ENCODE measurements at regions not wholly inside any gene's neighbourhood (a gene's known extent, or its start where the extent isn't known, plus 50 kb on each side); places are given as distances from the start of the nearest gene placed in this dataset.

DNA sequence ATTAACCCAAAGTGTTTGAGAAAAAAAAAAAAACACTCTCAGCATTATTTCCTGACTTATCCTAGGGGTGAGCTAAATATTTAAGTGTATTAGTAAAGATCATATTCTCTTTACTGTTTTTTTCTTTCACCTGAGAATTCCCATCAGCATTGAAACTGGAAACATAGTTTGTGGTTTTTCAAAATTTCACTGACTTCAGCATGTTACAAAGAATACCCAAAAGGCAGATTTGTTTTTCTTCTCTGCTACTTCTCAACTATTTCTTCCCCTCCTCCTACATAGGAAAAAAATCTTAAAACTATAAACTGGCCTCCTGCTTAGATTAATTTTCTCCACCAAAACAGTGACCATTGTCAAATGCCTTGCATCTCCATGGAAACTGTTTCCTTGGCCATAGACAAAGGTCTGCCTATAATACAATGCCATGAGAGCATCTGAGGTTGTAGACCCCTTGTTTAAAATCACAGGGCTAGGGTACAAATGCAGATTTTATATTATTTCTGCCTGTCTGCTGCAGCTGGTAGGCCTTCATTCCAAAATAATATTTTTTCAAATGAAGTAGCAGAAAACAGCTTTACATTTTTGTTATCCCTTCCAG, 179.7 kb upstream of the GALNT5 start:
- peaks cover 0 to 1% of the 10 kb centered on the region in 2 experiments for H3K27me3 ChIP-seq (ENCODE audit: control insufficient read depth in 2 of 2, insufficient read depth in 2 of 2, low read length in 2 of 2)
- dilution Hi-C loops (cut with MboI; ENCODE audit: extremely low pct_ligation_motif_present, low sequenced_read_pairs) (no loop called here), intact Hi-C loops (cut with micrococcal nuclease) (no loop called here)
- H3K27ac ChIP-seq (ENCODE audit: insufficient read depth, low read depth, low read length) = no peak overlapping the region
- H3K9me1 ChIP-seq (replicated peaks; ENCODE audit: control insufficient read depth, extremely low read depth, insufficient read depth, low read length) = no peaks in the 10 kb centered on the region
- no peak overlapping the region for H2AFZ ChIP-seq (ENCODE audit: low read depth, low read length)
- no peaks in the 10 kb centered on the region for H3K79me2 ChIP-seq (ENCODE audit: control insufficient read depth, insufficient read depth, low read length)
- H3K36me3 ChIP-seq (ENCODE audit: control insufficient read depth in 2 of 2, extremely low read depth in 1 of 2, insufficient read depth in 2 of 2, low read length in 2 of 2) = no peaks in the 10 kb centered on the region
- ChIA-PET POLR2A (no interaction called here), CTCF (no interaction called here)
- no peak for TF ChIP-seq POLR2AphosphoS5 (IDR thresholded peaks at IDR 0.05; ENCODE audit: insufficient read depth, low read depth, low read length)
- TF ChIP-seq MYC (IDR thresholded peaks at IDR 0.05; ENCODE audit: low read depth, low read length) = no peak
- no peak for TF ChIP-seq GATA2 (IDR thresholded peaks at IDR 0.05; ENCODE audit: insufficient read depth, insufficient read length, low read depth, low read length)
- TF ChIP-seq, protein P1, sequence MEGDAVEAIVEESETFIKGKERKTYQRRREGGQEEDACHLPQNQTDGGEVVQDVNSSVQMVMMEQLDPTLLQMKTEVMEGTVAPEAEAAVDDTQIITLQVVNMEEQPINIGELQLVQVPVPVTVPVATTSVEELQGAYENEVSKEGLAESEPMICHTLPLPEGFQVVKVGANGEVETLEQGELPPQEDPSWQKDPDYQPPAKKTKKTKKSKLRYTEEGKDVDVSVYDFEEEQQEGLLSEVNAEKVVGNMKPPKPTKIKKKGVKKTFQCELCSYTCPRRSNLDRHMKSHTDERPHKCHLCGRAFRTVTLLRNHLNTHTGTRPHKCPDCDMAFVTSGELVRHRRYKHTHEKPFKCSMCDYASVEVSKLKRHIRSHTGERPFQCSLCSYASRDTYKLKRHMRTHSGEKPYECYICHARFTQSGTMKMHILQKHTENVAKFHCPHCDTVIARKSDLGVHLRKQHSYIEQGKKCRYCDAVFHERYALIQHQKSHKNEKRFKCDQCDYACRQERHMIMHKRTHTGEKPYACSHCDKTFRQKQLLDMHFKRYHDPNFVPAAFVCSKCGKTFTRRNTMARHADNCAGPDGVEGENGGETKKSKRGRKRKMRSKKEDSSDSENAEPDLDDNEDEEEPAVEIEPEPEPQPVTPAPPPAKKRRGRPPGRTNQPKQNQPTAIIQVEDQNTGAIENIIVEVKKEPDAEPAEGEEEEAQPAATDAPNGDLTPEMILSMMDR (IDR thresholded peaks at IDR 0.05; ENCODE audit: extremely low read depth in 1 of 2, insufficient read depth in 1 of 2, low read depth in 1 of 2, low read length in 2 of 2) = no peak
- FAIRE-seq (no peak), DNase-seq (ENCODE audit: low read depth, low spot score) (no peak)
- H3K4me2 ChIP-seq (ENCODE audit: insufficient read depth, low read length) = no peak overlapping the region
- no peaks in the 10 kb centered on the region for H3K9me3 ChIP-seq (replicated peaks; ENCODE audit: control insufficient read depth, insufficient read depth, low read length)
- H3K9ac ChIP-seq (replicated peaks; ENCODE audit: extremely low read depth, insufficient read depth, low read length) = no peak overlapping the region
- no peak overlapping the region for H3K4me3 ChIP-seq (replicated peaks in 1 of 3; ENCODE audit: insufficient read depth in 1 of 3, low read depth in 1 of 3, low read length in 3 of 3)
- H4K20me1 ChIP-seq (replicated peaks; ENCODE audit: control insufficient read depth, extremely low read depth, insufficient read depth, low read length) = no peaks in the 10 kb centered on the region
- BruUV-seq (replicated peaks) = no TSS peak
- H3K4me1 ChIP-seq (ENCODE audit: control insufficient read depth, extremely low read depth, insufficient read depth, low read length) = no peaks in the 10 kb centered on the region

DNA sequence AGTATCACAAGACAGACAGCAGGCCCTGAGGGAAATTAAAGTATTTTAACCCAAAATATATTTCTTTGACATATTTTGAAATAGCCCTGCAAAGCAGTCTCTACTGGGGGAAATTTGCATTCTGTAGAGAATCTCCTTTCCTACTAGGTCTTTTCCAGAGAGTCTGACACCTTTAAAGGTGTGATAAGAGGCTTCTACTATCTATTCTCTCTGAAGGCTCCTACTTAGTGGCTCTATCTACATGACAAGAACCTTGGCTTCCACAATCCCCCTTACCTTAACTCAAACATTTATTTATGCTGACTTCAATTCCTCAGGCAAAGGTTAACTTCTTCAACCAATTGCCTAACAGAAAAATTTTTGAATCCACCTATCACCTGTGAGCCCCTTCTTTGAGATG, 174.6 kb upstream of the GALNT5 start:
- TF ChIP-seq FOS (IDR thresholded peaks at IDR 0.05; ENCODE audit: borderline replicate concordance, insufficient read depth, low read length) = no peak
- no peak for TF ChIP-seq POLR2A (IDR thresholded peaks at IDR 0.05; ENCODE audit: low read depth, low read length)
- TF ChIP-seq, protein P1 (IDR thresholded peaks at IDR 0.05; ENCODE audit: extremely low read depth in 1 of 2, insufficient read depth in 1 of 2, low read depth in 1 of 2, low read length in 2 of 2) = no peak
- TF ChIP-seq JUN (IDR thresholded peaks at IDR 0.05; ENCODE audit: borderline replicate concordance, insufficient read depth, insufficient read length, low read depth) = no peak
- TF ChIP-seq EZH2 (IDR thresholded peaks at IDR 0.05; ENCODE audit: borderline replicate concordance, low read depth, low read length, severe bottlenecking) = no peak
- TF ChIP-seq, protein P2, sequence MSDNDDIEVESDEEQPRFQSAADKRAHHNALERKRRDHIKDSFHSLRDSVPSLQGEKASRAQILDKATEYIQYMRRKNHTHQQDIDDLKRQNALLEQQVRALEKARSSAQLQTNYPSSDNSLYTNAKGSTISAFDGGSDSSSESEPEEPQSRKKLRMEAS (IDR thresholded peaks at IDR 0.05; ENCODE audit: insufficient read depth, insufficient read length) = no peak
- no peak for TF ChIP-seq POLR2AphosphoS5 (IDR thresholded peaks at IDR 0.05; ENCODE audit: insufficient read depth, low read depth, low read length)
- TF ChIP-seq GATA2 (IDR thresholded peaks at IDR 0.05; ENCODE audit: insufficient read depth, insufficient read length, low read depth, low read length) = no peak
- no peak for TF ChIP-seq MYC (IDR thresholded peaks at IDR 0.05; ENCODE audit: low read depth, low read length)
- FAIRE-seq = no peak
- DNase-seq (ENCODE audit: low read depth, low spot score) = no peak
- no peaks in the 10 kb centered on the region for H4K20me1 ChIP-seq (replicated peaks; ENCODE audit: control insufficient read depth, extremely low read depth, insufficient read depth, low read length)
- dilution Hi-C loops (cut with MboI; ENCODE audit: extremely low pct_ligation_motif_present, low sequenced_read_pairs) = no loop called here
- no TSS peak for BruUV-seq (replicated peaks)
- CTCF ChIA-PET = no interaction called here
- no peak overlapping the region for H3K4me2 ChIP-seq (ENCODE audit: insufficient read depth, low read length)
- no peak overlapping the region for H3K27ac ChIP-seq (ENCODE audit: insufficient read depth, low read depth, low read length)
- intact Hi-C loops (cut with micrococcal nuclease) = no loop called here
- no peaks in the 10 kb centered on the region for H3K4me1 ChIP-seq (ENCODE audit: control insufficient read depth, extremely low read depth, insufficient read depth, low read length)
- H3K79me2 ChIP-seq (ENCODE audit: control insufficient read depth, insufficient read depth, low read length) = no peaks in the 10 kb centered on the region
- no peaks in the 10 kb centered on the region for H3K9me1 ChIP-seq (replicated peaks; ENCODE audit: control insufficient read depth, extremely low read depth, insufficient read depth, low read length)
- no peaks in the 10 kb centered on the region for H3K9me3 ChIP-seq (replicated peaks; ENCODE audit: control insufficient read depth, insufficient read depth, low read length)
- H3K27me3 ChIP-seq (ENCODE audit: control insufficient read depth in 2 of 2, insufficient read depth in 2 of 2, low read length in 2 of 2) = peaks cover 1 to 2% of the 10 kb centered on the region in 2 experiments
- no peak overlapping the region for H3K4me3 ChIP-seq (replicated peaks in 1 of 3; ENCODE audit: insufficient read depth in 1 of 3, low read depth in 1 of 3, low read length in 3 of 3)
- H3K36me3 ChIP-seq (ENCODE audit: control insufficient read depth in 2 of 2, extremely low read depth in 1 of 2, insufficient read depth in 2 of 2, low read length in 2 of 2) = no peaks in the 10 kb centered on the region
- no peak overlapping the region for H3K9ac ChIP-seq (replicated peaks; ENCODE audit: extremely low read depth, insufficient read depth, low read length)
- POLR2A ChIA-PET = no interaction called here
- no peak overlapping the region for H2AFZ ChIP-seq (ENCODE audit: low read depth, low read length)

All from endothelial cell of umbilical vein (primary cell).